NCI-H446 treated with DMSO at 0.1 percent for 48 hours (cell line): ENCODE measurements at regions not wholly inside any gene's neighbourhood (a gene's known extent, or its start where the extent isn't known, plus 50 kb on each side); places are given as distances from the start of the nearest gene placed in this dataset.

Source experiments
- DNase-seq: peaks from one replicate; lab custom pipeline; 2025; lab: John Stamatoyannopoulos, UW

DNA sequence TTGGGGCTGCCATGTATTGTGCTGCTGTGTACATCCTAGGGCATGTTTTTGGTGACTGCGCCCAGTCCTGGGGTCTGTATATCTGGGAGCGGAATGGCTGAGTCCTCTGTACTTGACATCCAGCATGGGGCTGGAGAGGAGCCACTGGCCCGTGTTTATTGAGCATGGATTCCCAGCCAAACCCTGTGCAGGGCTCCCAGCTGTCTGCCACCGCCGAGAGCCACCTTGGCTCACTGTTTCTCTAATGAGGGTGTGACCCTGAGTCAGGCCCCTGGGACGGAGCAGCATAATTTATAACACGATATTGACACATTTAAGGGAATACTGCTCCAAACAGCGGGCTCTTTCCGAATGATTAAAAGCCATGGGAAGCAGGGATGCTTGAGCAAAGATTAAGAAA, 211.5 kb upstream of the PWP1 start:
- no peak for DNase-seq

DNA sequence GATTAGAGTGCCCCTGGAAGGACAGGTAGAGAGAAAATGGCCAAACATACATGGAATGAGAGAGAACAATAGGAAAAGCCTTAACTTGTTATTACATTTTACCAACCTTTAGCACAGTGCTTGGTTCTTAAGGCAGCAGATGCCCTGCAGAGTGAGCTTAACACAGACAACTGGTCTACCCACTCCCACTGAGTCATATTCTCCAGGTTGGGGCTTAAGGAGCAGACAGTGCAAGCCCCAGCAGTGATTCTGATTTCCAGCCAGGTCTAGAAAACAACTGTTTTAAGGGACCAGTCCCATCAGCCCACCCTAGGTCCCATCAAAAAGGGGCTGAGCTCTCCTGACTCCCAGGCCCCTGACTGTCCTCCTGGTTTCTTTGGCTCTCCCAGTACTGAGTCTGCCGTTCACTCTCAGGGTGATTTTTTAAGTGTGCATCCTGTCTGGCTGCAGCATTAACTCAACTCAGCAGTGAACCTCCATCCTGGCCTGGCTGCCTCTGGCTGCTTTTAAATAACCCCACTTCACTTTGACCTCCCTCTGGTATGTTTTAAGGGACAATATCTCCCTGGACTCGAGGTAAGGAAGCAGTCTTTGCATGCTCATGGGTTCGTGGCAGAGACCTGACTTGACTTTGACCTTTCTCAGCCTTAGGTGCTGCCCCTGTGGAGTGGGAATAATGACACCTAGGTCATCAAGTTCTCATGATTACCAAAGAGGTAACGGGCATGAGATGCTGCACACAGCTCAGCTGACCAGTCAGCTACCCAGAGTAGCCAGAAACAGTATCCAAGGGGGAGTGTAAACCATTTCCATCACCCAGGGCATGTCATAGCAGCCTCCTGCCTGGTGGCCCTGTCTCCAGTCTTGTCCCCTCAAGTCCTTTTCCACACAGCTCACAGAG, 210.7 kb upstream of the PWP1 start:
- no peak for DNase-seq

DNA sequence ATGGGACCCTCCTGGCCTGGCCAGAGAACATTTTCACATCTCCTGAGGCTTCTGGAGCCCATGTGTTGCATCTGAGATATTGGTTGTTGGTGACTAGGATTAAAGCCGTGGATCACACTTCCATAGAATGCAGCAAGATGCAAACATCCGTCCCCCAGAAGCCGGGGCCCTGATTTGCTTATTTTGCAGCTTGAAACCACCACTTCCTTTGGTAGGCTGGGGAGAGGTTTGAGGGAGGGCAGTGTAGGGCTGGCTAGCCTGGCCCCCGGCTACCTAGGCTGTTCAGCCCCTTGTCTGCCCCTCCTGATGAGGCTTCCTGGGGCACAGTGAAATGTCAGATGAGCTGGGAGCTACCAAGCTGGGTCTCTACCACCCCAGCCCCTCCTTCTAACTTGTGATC, 209.7 kb upstream of the PWP1 start:
- DNase-seq: no peak

DNA sequence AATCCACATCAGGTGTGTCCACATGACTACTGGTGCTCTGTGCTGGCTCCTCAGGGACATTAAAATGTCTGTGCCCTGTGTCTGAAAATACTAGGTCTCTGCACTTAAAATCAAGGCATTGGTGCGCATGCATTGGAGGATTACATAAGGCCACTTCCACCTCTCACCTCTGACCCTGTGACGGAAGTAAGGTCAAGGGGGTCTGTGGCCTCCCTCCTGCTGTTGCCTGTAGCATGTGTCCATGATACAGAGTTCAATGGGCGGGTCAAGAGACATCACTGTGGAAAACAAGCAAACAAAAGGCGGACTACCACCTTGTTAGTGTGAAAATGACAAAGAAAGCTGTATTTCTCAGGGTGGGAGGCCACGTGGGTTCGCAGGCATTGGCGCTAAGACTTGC, 208.6 kb upstream of the PWP1 start:
- no peak for DNase-seq

DNA sequence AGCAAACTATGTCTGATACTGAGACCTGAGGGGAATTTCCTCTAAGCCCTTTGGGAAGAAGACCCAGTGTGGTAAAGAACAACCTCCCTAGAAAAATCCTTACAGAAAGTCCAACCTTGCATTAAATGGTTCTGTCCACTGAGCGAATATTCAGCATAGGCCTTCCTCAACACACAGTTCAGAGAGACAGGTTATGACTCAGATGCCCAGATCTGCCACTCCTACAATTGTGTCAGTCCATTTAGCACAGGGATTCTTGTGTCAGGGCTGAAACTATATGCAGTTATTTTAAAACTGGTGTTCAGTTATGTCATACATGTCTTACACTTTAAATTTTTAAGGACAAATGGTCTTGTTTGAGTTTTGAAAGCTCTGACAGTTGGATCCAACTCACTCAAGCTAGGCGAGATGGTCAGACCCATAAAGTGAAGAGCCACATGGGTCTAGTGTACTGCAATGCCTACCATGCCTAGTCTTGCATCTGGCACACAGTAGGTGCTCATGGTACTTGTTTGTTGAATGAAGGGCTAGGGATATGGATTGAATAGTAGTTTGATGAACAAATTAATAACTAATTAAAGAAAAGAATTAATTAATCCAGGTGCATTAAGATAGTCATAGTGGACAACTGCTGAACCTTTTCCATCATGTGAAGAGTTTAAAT, 207.5 kb upstream of the PWP1 start:
- no peak for DNase-seq

DNA sequence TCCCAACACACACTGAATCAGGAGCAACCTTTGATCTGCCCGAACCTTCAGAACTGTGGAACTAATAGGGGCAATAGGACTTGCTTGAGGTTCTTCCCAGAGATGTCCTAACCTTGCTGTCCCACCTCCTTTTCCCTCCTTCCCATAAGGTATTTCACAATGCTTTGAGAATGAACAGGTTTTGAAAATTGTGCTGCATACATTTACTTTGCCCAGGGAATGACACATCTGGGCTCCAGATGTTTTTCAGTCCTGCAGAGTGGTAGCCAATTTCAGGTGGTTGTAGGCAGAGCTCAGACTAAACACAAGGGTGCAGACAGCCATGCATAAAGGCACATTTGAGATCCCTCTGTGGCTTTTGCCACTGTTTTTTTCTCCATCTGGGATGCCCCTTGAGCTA, 206.7 kb upstream of the PWP1 start:
- DNase-seq: no peak

DNA sequence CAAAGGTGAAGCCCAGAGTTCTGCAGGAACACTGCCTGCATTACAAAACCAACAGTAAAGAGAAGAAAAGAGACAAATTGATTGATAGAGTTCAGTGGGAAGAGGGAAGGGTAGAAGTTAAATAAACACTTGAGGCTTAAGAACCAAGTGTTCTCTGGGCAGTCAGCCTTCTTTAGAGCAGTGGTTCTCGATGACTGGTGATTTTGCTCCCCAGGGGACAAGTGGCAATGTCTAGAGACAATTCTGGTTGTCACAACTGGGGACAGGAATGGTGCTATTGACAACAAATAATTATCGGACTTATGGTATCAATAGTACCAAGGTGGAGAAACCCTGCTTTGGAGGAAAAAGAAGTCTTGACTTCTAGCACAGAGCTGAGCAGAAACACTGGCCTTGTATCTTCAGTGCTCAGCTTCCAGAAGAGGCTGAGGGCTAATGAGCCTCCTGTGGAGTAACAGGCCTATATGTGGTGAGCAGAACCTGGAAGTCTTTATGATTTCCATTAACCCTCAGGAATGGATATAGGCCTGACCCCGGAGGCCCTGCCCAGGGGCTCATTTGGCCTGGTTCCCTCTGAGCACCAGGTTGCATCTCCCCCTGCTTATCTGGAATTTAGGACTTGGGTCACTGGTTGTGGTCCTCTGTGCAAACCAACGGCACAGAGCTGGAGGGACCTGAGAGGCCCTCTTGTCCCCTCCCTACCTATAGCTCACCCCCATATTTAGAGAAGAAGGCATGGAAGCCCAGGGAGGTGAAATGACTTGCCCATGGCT, 204.6 kb upstream of the PWP1 start:
- DNase-seq: no peak

DNA sequence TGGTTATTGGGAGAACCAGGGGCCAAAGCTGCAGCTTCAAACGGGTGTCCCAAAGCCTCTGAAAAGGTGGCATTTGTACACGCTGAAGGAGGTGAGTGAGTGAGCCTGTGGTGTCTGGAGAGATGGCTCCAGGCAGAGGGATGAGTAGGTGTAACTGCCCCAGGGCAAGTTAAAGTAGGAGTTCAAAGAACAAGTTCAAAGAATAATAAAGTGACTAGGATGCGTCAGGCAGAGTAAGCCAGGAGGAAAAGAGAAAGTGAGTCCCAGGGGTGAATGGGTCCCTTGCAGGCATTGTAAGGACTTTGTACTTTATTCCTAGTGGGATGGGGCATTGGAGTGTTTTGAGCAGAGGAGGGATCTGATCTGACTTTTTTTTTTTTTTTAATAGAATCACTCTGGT, 201.4 kb upstream of the PWP1 start:
- no peak for DNase-seq

DNA sequence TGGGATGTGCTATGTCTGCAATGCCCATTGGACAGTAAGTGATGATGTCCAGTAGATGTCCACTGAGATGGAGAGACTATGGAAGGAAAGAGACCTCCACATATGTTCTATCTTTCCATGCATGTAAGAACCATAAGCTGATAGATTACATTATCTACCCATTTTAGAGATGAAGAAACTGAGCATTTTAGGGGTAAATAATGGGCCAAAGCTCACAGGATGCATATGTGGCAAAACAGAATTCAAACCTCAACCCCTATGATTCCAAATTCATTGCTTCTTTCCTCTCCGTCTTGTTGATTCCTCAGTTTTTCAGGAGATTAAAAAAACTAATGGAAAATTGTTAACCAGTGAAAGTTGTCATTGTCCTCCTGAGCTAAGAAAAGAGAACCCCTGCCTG, 200.7 kb upstream of the PWP1 start:
- DNase-seq: no peak

DNA sequence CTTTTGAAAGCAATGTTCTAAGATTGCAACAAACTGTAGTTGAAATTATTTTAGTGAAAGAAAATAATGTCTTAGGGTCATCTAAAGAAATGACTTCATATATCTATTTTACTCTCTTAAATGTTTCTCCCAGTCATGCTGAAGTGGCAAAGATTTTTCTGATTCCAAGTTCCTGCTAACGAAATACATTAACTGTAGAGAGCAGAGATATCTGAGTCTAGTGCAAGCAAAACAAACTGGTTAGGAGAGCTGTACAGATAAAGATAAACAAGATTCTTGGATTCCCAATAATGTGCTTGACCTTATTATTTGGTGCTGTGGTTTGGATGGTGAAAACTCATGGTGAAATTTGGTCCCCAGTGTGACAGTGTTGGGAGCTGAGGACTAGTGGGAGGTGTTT, 199.9 kb upstream of the PWP1 start:
- DNase-seq: no peak

DNA sequence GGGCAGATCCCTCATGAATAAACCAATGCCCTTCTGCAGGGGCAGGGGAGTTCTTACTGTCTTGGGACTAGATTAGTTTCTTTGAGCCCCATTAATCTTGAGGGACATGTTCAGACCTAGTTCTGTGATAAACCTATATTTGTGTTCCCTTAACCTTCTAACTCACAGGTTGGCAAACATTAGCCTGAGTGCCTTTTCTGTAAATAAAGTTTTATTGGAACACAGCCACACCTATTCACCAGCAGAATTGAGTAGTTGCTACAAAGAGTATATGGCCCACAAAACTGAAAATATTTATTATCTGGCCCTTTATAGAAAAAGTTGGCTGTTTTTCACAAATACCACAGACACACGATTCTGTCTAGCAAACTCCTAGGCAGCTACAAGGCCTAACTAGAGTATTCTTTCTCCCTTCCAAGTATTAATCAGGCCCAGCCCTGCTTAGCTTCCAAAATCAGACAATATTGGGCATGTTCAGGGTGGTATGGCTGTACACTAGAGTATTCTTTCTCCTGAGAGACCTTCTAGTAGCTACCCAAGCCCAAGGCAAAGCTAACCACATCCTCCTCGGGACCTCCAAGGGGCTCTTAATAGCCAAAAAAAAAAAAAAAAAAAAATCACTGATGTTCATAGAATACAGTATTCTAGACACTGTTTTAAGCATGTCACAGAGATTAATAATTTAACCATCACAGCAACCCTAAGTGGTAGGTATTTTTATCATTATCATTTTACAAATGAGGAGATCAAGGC, 199.3 kb upstream of the PWP1 start:
- no peak for DNase-seq

DNA sequence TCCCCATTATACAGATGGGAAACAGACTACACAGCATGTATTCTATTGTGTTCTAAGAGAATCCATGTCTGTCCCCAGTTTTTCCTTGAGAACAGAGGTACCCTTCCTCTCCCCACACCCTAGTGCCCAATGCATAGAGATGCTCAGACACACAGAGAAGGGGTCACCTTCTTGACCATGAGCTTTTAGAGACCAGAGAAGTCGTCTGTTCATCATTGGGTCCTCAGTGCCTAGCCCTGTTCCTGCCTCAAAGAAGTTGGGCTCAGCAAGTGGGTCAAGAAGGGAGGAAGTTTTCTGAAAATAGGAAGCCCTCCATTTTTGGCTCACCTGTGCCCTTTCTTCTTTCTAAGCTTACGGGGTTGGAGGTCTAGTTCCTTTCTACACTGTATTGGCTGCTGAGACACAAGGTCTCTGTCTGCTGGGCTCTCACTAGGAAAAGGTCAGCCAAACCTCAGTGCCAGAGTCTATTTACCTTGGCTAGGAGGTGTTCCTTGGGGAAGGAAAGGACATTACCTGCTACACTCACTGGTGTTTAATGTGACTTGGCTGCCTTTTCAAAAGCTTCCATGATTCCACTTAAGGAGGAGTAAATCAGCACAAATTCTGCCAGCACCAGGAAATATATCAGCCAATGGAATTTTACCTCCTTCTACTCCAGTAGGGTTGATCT, 198.5 kb upstream of the PWP1 start:
- no peak for DNase-seq

DNA sequence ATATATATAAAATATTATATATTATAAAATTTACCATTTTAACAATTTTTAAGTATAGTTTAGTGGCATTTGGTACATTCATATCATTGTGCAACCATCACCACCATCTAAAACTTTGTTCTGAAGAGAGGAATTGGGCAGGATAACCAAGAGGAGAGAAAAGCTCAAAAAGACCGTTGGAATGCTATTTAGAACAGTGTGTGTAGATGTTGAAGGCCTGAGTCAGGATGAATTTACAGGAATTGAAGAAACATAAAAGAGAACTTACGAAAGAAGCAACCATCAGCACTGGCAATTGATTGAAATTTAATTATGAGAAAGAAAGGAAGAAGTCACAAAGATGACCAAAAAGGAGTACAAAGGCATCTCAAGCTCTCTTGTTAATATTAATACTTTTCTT, 196.9 kb upstream of the PWP1 start:
- DNase-seq: no peak

DNA sequence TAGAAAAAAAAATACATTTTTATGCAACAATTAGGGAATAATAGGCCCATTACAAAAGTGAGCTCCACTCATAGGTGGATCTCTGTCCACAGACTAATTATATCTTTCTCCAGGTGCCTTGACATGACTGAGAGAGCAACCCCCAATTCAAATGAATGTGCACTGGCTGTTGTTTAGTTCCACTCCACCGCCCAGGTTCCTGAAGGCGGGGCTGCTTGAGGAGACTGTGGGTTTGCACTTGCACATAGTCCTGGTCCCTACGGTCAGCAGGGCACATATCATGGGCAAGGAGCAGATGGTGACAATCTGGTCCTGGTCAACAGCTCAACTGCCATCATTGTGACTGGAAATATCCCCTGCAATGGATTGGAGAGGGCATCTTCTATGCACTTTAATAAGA, 195.6 kb upstream of the PWP1 start:
- DNase-seq: no peak

DNA sequence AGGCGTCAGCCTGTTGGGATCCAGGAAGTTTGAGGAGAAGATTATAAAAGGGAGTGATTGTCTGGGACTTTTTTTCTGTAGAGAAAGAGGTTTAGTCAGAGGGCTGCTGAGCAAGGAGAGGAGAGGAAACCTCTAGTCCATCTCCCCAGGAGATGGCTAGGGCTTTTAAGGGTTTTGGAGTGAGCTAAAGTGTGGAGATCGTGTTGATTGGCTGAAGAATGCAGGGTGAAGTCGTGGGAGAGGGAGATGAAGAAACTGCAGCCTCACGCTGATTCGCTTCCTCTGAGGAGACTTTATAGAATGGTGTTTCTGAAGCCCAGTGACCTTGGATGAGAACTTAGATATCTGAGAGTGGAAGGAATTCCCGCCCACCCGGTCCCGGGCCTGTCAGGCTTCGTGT, 193.7 kb upstream of the PWP1 start:
- DNase-seq: no peak

DNA sequence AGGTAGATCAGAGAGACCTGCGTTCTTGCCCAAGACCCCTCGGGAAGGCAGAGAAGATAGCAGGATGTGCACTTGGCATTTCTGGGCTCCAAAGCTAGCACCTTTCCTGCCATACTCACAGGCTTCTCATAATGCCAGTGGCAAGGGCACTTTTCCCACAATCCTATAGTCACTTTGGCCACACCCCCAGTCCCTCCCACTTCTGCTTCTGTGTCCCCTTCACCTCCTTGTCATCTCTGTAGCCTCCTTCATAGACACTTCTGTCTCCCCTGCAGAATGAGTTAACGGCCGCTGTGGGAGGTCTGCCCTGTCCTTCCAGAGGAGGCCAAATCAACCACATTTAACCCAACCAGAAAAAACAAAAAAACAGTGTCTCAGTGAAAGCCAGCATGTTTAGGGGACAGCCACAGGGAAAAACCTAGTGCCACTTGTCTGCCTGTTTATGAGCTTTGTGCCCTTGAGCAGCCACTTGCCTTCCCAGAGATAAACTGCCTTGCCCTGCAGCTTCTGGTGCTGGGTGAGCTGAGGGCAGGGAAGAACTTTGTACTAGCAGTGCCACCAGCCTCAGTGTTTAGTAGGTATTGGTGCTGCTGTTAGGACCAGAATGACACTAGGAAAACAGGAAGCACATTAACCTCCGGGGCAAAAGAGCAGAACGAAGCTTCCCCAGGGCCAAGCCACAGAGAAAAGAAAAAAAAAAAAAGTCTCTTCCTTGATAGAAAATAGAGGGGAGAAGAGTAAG, 193.0 kb upstream of the PWP1 start:
- no peak for DNase-seq

DNA sequence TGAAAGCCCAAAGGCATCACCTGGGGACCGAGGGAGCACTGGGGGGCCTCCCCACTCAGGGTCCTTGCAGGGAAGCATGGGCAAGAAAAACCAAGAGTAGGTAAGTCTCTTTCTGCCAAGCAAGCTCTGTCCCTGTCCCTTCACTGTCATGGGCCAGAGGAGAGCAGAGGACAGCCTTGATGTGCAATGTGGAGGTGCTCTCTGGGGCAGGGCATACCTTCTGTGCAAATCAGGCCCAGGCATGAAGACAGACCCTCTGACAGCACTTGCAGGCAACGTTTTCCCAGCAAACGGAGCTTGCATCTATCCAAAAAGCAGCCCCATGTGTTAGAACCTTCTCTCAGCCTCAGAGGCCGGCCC, 192.5 kb upstream of the PWP1 start:
- no peak for DNase-seq

DNA sequence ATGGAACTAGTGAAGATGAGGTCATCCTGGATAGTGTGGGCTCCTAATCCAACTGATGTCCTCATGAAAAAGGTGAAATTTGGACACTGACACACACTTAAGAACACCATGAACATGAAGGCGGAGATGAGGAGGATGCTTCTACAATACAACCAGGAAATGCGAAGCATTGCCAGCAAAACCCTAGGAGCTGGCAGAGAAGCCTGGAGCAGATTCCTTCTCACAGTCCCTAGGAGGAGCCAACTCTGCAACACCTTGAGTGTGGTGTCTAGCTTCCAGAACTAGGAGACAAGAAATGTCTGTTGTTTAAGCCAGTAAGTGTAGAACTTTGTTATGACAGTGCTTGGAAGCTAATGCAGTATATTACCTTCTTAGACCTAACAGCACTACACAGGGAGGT, 191.9 kb upstream of the PWP1 start:
- no peak for DNase-seq

DNA sequence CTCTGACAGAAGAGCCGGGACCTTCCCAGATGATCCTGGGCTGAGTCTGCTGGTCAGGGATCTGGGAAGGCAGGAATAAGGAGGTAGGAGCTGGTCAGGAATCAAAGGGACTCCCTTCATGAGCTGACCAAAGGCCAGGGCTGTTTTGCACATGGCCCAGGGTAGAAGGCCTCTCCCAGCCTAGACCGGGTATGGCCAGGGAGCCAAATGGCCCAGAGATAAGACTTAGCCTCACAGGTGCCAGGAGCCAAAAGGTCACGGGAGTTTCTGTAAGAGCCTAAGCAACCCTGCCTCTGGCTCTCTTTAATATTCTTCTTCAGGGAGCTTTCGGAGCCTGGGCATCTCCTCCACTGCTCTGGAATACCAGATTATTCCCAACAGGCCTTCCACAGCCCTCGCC, 191.3 kb upstream of the PWP1 start:
- DNase-seq: no peak

DNA sequence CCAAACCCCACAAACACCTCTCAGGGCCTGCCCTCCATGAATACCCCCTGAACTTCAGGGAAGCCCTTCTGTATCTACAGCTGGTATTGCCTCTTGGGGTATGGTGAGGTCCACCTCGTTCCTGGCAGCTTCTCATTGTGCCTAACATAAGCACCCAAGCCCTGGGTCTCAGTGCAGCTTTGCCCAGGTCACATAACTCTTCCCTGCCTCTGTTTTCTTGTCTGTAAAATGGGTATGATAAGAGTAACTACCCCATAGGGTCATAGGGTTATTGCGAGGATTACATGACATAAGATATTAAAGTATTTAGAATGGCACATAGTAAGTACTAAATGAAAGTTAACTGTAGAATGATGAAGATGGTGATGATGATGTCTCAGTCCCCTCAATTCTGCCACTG, 190.0 kb upstream of the PWP1 start:
- no peak for DNase-seq

DNA sequence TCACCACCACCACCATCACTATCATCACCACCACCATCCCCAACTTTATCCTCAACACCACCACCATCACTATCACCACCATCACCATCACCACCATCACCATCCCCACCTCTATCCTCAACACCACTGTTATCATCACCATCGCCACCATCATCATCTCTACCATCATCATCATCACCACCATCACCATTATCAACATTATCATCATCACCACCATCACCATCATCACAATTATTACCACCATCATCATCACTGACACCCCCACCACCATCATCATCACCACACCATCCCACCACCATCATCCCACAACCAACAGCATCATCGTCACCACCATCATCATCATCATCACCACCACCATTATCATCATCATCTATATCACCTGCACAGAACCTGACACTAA, 188.4 kb upstream of the PWP1 start:
- no peak for DNase-seq
